Tibial nerve (tissue), 3 donors: ENCODE measurements at regions not wholly inside any gene's neighbourhood (a gene's known extent, or its start where the extent isn't known, plus 50 kb on each side); places are given as distances from the start of the nearest gene placed in this dataset.

ENCODE experiments used
- POLR2A ChIP-seq, 2 donors: fragments of 450-650 bp; IDR thresholded peaks; one replicate each; pipeline ENCODE4 v1.6.1; 2017; ENCODE audit warnings: antibody characterized with exemption in 2 of 2, mild to moderate bottlenecking in 2 of 2, moderate library complexity in 2 of 2
- TF ChIP-seq, protein P1 (sequence below), 5 experiments: fragments of 200-600 bp in 3 of 5; fragments of 450-650 bp in 2 of 5; sonication (generic) in 3 of 5; IDR thresholded peaks; one replicate each; pipeline ENCODE4 v1.5.1; 2016 to 2019; ENCODE audit warnings: antibody characterized with exemption in 5 of 5, mild to moderate bottlenecking in 3 of 5, moderate library complexity in 2 of 5

DNA sequence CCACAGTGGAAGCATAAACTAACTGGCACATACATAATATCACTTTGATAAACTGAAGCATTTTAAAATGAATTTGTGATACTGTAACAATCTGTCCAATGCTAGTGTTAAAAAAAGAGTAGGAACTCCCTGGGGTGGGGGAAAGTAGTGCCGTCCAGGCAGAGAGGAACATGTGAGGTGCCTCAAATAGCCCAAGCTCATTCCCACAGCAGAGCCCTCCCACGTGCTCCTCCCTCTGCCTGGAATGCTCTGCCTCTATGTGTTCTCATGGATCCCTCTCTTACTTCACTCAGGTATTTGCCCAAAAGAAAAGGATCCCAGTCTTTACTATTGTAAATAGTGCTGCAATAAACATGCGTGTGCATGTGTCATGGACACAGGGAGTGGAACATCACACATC, 188.1 kb downstream of the NHLRC3 start:
- TF ChIP-seq, protein P1, sequence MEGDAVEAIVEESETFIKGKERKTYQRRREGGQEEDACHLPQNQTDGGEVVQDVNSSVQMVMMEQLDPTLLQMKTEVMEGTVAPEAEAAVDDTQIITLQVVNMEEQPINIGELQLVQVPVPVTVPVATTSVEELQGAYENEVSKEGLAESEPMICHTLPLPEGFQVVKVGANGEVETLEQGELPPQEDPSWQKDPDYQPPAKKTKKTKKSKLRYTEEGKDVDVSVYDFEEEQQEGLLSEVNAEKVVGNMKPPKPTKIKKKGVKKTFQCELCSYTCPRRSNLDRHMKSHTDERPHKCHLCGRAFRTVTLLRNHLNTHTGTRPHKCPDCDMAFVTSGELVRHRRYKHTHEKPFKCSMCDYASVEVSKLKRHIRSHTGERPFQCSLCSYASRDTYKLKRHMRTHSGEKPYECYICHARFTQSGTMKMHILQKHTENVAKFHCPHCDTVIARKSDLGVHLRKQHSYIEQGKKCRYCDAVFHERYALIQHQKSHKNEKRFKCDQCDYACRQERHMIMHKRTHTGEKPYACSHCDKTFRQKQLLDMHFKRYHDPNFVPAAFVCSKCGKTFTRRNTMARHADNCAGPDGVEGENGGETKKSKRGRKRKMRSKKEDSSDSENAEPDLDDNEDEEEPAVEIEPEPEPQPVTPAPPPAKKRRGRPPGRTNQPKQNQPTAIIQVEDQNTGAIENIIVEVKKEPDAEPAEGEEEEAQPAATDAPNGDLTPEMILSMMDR (IDR thresholded peaks at IDR 0.05) = no peak
- no peak for TF ChIP-seq POLR2A (IDR thresholded peaks at IDR 0.05)
